ENCODE measurements at regions not wholly inside any gene's neighbourhood (a gene's known extent, or its start where the extent isn't known, plus 50 kb on each side); places are given as distances from the start of the nearest gene placed in this dataset.
A peak's percentile ranks its signal among the peaks of the same experiment; 100 is the strongest.

DNA sequence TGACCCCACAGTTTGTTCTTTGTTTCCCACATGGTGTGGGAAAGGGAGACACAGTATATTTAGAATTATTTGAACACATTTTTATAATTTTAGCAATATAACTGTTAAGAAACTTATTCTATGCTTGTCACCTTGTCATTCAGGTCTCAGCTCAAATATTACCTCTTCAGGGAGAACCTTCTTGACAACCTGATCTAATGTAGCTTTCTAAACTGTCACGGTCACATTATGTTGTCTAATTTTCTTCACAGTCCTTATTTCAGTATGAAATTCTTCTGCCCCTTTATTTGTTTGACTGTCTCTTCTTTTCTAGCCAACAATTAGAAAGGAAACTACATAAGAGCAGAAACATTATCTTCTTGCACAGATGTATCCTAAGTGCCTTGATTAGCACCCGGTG lies 304.3 kb upstream of the PARD3B start:
- no peaks in the 10 kb centered on the region for H3K9me3 Mint-ChIP-seq
- H3K4me1 Mint-ChIP-seq = no peaks in the 10 kb centered on the region
- H3K27ac Mint-ChIP-seq = no peak overlapping the region
- H3K4me3 Mint-ChIP-seq = no peak overlapping the region
- no peaks in the 10 kb centered on the region for H3K27me3 Mint-ChIP-seq
- no peak for DNase-seq
- ATAC-seq (replicated peaks) = no peak
- H3K36me3 Mint-ChIP-seq = no peaks in the 10 kb centered on the region

DNA sequence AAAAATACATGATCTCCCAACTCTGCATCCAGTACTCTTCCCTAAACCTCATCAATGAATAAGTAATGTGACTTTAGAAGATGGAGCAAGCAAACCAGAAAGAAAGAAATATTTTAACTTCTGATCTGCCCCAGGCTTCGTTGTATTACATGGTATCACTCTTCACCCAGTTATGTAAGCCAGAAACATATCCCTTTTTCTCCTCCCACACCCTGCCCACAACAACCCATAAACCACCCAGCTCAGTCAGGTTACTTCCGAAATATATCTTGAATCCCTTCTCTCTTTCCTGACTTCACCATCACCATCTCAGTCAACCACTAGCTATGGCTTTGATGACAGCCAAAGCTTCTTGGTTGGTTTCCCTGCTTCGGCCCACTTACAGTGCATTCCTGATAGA lies 295.8 kb upstream of the PARD3B start:
- H3K9me3 Mint-ChIP-seq = no peaks in the 10 kb centered on the region
- H3K27ac Mint-ChIP-seq = no peak overlapping the region
- ATAC-seq (replicated peaks) (no peak), DNase-seq (no peak)
- H3K27me3 Mint-ChIP-seq = peaks cover 0 to 5% of the 10 kb centered on the region in 2 donors
- H3K4me3 Mint-ChIP-seq = no peak overlapping the region
- no peaks in the 10 kb centered on the region for H3K4me1 Mint-ChIP-seq
- no peaks in the 10 kb centered on the region for H3K36me3 Mint-ChIP-seq

DNA sequence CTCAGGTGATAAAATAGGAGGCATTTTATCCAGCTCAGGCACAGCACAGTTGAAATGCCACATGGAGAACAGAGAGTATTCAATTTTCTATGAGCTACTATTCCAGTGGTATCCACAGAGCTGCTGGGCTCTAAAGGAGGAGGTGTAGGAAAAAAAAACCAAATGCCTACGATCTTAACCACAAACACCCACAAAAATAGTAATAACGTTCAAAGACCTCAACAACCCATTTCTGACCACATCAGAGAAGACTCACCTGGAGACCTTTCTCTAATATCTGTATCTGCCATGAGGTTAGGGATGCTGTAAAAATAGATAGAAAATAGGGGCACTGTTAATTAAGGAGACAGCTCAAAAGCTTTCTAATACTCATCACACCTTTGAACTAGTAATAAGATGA lies 294.6 kb upstream of the PARD3B start:
- H3K4me1 Mint-ChIP-seq = no peaks in the 10 kb centered on the region
- ATAC-seq (replicated peaks) (no peak), DNase-seq (no peak)
- H3K27me3 Mint-ChIP-seq = peaks cover 0 to 5% of the 10 kb centered on the region in 2 donors
- no peaks in the 10 kb centered on the region for H3K9me3 Mint-ChIP-seq
- H3K27ac Mint-ChIP-seq = no peak overlapping the region
- H3K36me3 Mint-ChIP-seq = no peaks in the 10 kb centered on the region
- no peak overlapping the region for H3K4me3 Mint-ChIP-seq

- Mint-ChIP-seq H3K4me3 (no peak overlapping the region), H3K4me1 (no peaks in the 10 kb centered on the region), H3K9me3 (no peaks in the 10 kb centered on the region), H3K27ac (no peak overlapping the region), H3K36me3 (no peaks in the 10 kb centered on the region), H3K27me3 (peaks cover 0 to 5% of the 10 kb centered on the region in 2 donors)
- ATAC-seq (replicated peaks) = no peak
- no peak for DNase-seq
These were observed 293.9 kb upstream of the PARD3B start for GRCh38 chr2:204251158-204251997.

- Mint-ChIP-seq H3K36me3 (no peaks in the 10 kb centered on the region), H3K4me3 (no peak overlapping the region), H3K4me1 (peaks cover 0 to under 1% of the 10 kb centered on the region in 2 donors), H3K27ac (no peak overlapping the region), H3K9me3 (no peaks in the 10 kb centered on the region), H3K27me3 (peaks cover 0 to 5% of the 10 kb centered on the region in 2 donors)
- ATAC-seq (replicated peaks) (no peak), DNase-seq (no peak)
These were observed 293.3 kb upstream of the PARD3B start for GRCh38 chr2:204251998-204252376.

- H3K36me3 Mint-ChIP-seq = no peaks in the 10 kb centered on the region
- no peaks in the 10 kb centered on the region for H3K9me3 Mint-ChIP-seq
- ATAC-seq (replicated peaks) (no peak), DNase-seq (no peak)
- no peak overlapping the region for H3K4me3 Mint-ChIP-seq
- peaks cover 2 to 6% of the 10 kb centered on the region in 2 donors for H3K27me3 Mint-ChIP-seq
- peaks cover 0 to 3% of the 10 kb centered on the region in 2 donors for H3K4me1 Mint-ChIP-seq
- no peak overlapping the region for H3K27ac Mint-ChIP-seq
These were observed 290.2 kb upstream of the PARD3B start for GRCh38 chr2:204255071-204255470.

DNA sequence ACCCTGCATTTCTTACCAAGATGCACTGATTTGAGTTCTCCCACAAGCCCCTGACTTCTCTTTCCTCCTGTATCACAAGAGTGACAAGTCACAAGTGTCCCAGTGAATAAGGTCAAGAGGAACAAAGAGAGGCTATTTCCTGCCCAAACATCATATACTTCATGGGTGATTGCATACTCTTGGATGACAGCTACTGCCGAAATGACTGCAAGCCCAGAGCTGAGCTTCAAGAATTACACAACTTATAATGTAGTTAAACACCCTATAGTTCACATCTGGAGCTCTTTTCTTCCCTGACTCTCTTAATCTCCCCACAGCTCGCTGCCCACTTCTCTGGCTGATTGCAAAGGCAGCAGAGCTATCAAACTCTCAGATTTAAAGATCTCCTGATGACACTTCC lies 289.7 kb upstream of the PARD3B start:
- no peaks in the 10 kb centered on the region for H3K9me3 Mint-ChIP-seq
- ATAC-seq (replicated peaks) = peak; percentile 23 to 33
- H3K27me3 Mint-ChIP-seq = peaks cover 5 to 8% of the 10 kb centered on the region in 2 donors
- H3K36me3 Mint-ChIP-seq = no peaks in the 10 kb centered on the region
- H3K4me1 Mint-ChIP-seq = peaks cover 0 to 3% of the 10 kb centered on the region in 2 donors
- no peak for DNase-seq
- no peak overlapping the region for H3K4me3 Mint-ChIP-seq
- no peak overlapping the region for H3K27ac Mint-ChIP-seq

GRCh38 chr2:204257781-204258180 lies 287.5 kb upstream of the PARD3B start:
- DNase-seq (no peak), ATAC-seq (replicated peaks) (no peak)
- Mint-ChIP-seq H3K4me3 (no peak overlapping the region), H3K9me3 (no peaks in the 10 kb centered on the region), H3K4me1 (peaks cover 0 to 3% of the 10 kb centered on the region in 2 donors), H3K27ac (no peak overlapping the region), H3K36me3 (no peaks in the 10 kb centered on the region), H3K27me3 (peaks cover 3 to 14% of the 10 kb centered on the region in 2 donors)

GRCh38 chr2:204258890-204259289 lies 286.4 kb upstream of the PARD3B start:
- no peak overlapping the region for H3K27ac Mint-ChIP-seq

DNA sequence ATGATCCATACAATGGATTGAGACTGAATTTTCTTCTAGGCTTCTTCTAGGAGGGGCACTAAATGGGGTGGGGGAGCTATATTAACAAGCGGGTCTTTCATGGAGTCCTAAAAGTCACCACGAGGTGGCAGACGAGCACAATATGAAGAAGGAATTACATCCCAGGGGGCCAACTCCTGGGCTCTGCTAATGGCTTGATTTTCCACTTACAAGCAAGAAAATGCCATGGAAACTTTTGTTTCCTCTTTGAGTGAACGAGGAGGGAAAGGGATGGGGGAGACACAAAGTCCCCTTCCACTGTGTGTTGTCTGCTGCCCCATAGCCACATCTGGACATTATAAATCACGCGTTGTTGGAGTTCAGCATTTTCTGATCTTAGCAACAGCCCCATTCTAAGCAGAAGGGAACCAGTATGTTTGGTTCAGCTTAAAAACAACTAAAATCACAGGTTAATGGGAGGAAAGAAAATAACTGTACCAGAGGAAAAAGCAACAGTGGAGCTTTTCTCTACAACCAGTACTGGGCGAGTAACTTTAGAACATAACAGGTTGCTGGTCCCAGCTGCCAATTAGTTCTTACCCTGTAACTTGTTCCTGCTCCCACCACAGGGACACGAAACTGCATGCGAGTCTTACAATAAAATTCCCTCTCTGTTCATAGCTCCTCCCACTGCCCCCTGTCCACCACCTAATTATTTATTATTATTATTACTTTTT lies 285.0 kb upstream of the PARD3B start:
- H3K4me1 Mint-ChIP-seq = peaks cover 0 to 3% of the 10 kb centered on the region in 2 donors
- ATAC-seq (replicated peaks) (peak in 1 of 2 donors; percentile 38), DNase-seq (peak; percentile 2)

More at GRCh38 chr2:204258890-204259289, 286.4 kb upstream of the PARD3B start:
- DNase-seq (no peak), ATAC-seq (replicated peaks) (no peak)
- H3K36me3 Mint-ChIP-seq = no peaks in the 10 kb centered on the region
- H3K27me3 Mint-ChIP-seq = peaks cover 5 to 16% of the 10 kb centered on the region in 2 donors
- H3K4me1 Mint-ChIP-seq = peaks cover 0 to 3% of the 10 kb centered on the region in 2 donors
- no peak overlapping the region for H3K4me3 Mint-ChIP-seq
- H3K9me3 Mint-ChIP-seq = no peaks in the 10 kb centered on the region

GRCh38 chr2:204260901-204261300 lies 284.4 kb upstream of the PARD3B start:
- H3K27me3 Mint-ChIP-seq = peaks cover 17 to 32% of the 10 kb centered on the region in 2 donors
- no peak overlapping the region for H3K27ac Mint-ChIP-seq
- DNase-seq = no peak
- peaks cover 0 to 3% of the 10 kb centered on the region in 2 donors for H3K4me1 Mint-ChIP-seq
- no peak overlapping the region for H3K4me3 Mint-ChIP-seq
- H3K9me3 Mint-ChIP-seq = no peaks in the 10 kb centered on the region
- ATAC-seq (replicated peaks) = no peak
- no peaks in the 10 kb centered on the region for H3K36me3 Mint-ChIP-seq

More for the DNA sequence above, 285.0 kb upstream of the PARD3B start:
- no peaks in the 10 kb centered on the region for H3K36me3 Mint-ChIP-seq
- H3K4me3 Mint-ChIP-seq = no peak overlapping the region
- peaks cover 17 to 30% of the 10 kb centered on the region in 2 donors for H3K27me3 Mint-ChIP-seq
- H3K9me3 Mint-ChIP-seq = no peaks in the 10 kb centered on the region
- H3K27ac Mint-ChIP-seq = no peak overlapping the region

- Mint-ChIP-seq H3K36me3 (no peaks in the 10 kb centered on the region), H3K27me3 (peaks cover 22 to 38% of the 10 kb centered on the region in 2 donors), H3K9me3 (no peaks in the 10 kb centered on the region), H3K4me1 (peaks cover 0 to 3% of the 10 kb centered on the region in 2 donors), H3K4me3 (no peak overlapping the region), H3K27ac (no peak overlapping the region)
- no peak for DNase-seq
- no peak for ATAC-seq (replicated peaks)
These were observed 283.4 kb upstream of the PARD3B start for GRCh38 chr2:204261846-204262245.

DNA sequence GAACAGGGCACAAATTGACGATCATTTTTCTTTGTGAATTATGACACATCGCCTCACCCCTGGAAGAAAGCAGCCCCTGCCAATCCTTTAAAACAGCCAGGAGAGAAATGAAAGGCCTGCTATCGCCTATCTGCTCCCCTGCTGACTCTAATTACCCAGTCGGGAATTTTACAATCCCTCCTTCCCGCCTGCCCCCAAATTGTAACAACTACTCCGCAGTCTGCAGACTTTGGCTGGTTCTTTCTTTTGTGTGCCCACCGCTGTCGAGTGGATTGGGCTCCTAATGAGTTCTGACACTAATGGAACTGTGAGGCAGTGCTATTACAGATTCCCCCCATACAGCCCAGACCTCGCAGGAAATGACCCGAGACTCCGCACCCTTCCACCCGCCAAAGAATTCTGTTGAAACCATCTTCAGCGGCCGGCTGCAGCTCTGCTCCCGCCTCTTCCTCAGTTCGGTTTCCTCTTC lies 281.2 kb upstream of the PARD3B start:
- ATAC-seq (replicated peaks) (no peak), DNase-seq (no peak)
- H3K9me3 Mint-ChIP-seq = no peaks in the 10 kb centered on the region
- no peaks in the 10 kb centered on the region for H3K4me1 Mint-ChIP-seq
- H3K27me3 Mint-ChIP-seq = peaks cover 22 to 39% of the 10 kb centered on the region in 2 donors
- H3K27ac Mint-ChIP-seq = no peak overlapping the region
- H3K4me3 Mint-ChIP-seq = no peak overlapping the region
- H3K36me3 Mint-ChIP-seq = no peaks in the 10 kb centered on the region

DNA sequence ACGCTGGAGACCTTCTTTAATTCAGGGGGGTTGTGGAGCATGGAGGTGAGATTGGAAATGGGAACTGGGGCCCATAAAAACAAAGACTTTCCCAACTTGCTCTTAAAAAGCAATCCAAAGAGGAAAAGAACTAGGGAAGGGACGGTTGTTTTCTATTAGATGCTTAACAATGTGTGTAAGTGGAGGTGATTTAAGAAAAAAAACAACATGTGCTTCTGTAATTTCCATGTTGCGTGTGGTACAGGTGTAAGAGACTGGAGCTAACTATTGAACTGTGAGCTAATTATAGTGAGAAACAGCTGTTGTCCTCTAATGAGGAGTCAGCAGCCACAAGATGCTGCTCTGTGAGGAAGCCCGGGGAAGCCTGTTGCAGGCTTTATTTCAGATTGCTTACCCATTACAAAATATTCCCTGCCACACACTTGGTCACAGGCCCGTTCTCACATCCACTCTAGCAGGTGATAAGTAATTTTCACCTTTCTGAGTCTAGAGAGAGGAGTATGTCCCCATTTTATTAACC lies 280.6 kb upstream of the PARD3B start:
- no peaks in the 10 kb centered on the region for H3K4me1 Mint-ChIP-seq
- no peak overlapping the region for H3K27ac Mint-ChIP-seq
- ATAC-seq (replicated peaks) (no peak), DNase-seq (no peak)
- H3K9me3 Mint-ChIP-seq = no peaks in the 10 kb centered on the region
- no peak overlapping the region for H3K4me3 Mint-ChIP-seq
- no peaks in the 10 kb centered on the region for H3K36me3 Mint-ChIP-seq
- H3K27me3 Mint-ChIP-seq = peaks cover 22 to 39% of the 10 kb centered on the region in 2 donors

Data from stimulated activated naive B cell treated with anti-CD40 and anti-IgM and Interleukin-4, amounts not matched to agents 10 μg/mL and 1 μg/mL and 100 μg/mL, for 72 hours (primary cell).